ENCODE measurements at regions not wholly inside any gene's neighbourhood (a gene's known extent, or its start where the extent isn't known, plus 50 kb on each side); places are given as distances from the start of the nearest gene placed in this dataset.

- Histone ChIP-seq H3K36me3 (ENCODE audit: control insufficient read depth in 4 of 4, insufficient read depth in 4 of 4, low read length in 4 of 4) (no peaks in the 10 kb centered on the region), H3K9ac (ENCODE audit: insufficient read depth in 1 of 2, low read length in 2 of 2) (no peak overlapping the region), H3K4me3 (no peak overlapping the region), H3K27me3 (ENCODE audit: control insufficient read depth in 3 of 3, insufficient read depth in 3 of 3, low read length in 2 of 3) (no peaks in the 10 kb centered on the region), H3K27ac (ENCODE audit: low read depth in 1 of 2, low read length in 1 of 2) (no peak overlapping the region), H3K9me3 (ENCODE audit: control insufficient read depth in 4 of 4, insufficient read depth in 3 of 4, low read length in 3 of 4) (peaks cover 0 to 7% (median 3%) of the 10 kb centered on the region in 4 donors), H3K4me1 (ENCODE audit: control insufficient read depth in 5 of 5, insufficient read depth in 5 of 5, low read length in 5 of 5) (no peaks in the 10 kb centered on the region)
- ATAC-seq (ENCODE audit: insufficient read depth, low FRiP score): no peak
- DNase-seq: no peak
- no peak for TF ChIP-seq CTCF (IDR thresholded peaks at IDR 0.05; ENCODE audit: control extremely low read depth, extremely low read depth)
- 44 to 55% methylated on average over 2 of the region's 2 CpGs for WGBS, 2 donors
Observed at GRCh38 chr14:87758876-87759275, 234.1 kb downstream of the GALC start.

GRCh38 chr14:87756661-87757060, 236.3 kb downstream of the GALC start:
- H3K4me1 ChIP-seq (ENCODE audit: control insufficient read depth in 5 of 5, insufficient read depth in 5 of 5, low read length in 5 of 5): no peaks in the 10 kb centered on the region
- ATAC-seq (ENCODE audit: insufficient read depth, low FRiP score): no peak

GRCh38 chr14:87754520-87755223, 238.3 kb downstream of the GALC start:
- 86 to 93% methylated on average over 8 of the region's 8 CpGs for WGBS, 2 donors

More at GRCh38 chr14:87756661-87757060, 236.3 kb downstream of the GALC start:
- no peak for DNase-seq
- no peaks in the 10 kb centered on the region for H3K36me3 ChIP-seq (ENCODE audit: control insufficient read depth in 4 of 4, insufficient read depth in 4 of 4, low read length in 4 of 4)
- no peak overlapping the region for H3K27ac ChIP-seq (ENCODE audit: low read depth in 1 of 2, low read length in 1 of 2)
- no peak overlapping the region for H3K9ac ChIP-seq (ENCODE audit: insufficient read depth in 1 of 2, low read length in 2 of 2)
- no peaks in the 10 kb centered on the region for H3K27me3 ChIP-seq (ENCODE audit: control insufficient read depth in 3 of 3, insufficient read depth in 3 of 3, low read length in 2 of 3)
- TF ChIP-seq CTCF (IDR thresholded peaks at IDR 0.05; ENCODE audit: control extremely low read depth, extremely low read depth): no peak
- no peak overlapping the region for H3K4me3 ChIP-seq
- WGBS, 2 donors: 61% methylated on average over 2 of the region's 2 CpGs
- H3K9me3 ChIP-seq (ENCODE audit: control insufficient read depth in 4 of 4, insufficient read depth in 3 of 4, low read length in 3 of 4): peaks cover 0 to 8% (median 1%) of the 10 kb centered on the region in 4 donors

More at GRCh38 chr14:87754520-87755223, 238.3 kb downstream of the GALC start:
- no peak overlapping the region for H3K4me3 ChIP-seq
- no peak overlapping the region for H3K27ac ChIP-seq (ENCODE audit: low read depth in 1 of 2, low read length in 1 of 2)
- no peaks in the 10 kb centered on the region for H3K36me3 ChIP-seq (ENCODE audit: control insufficient read depth in 4 of 4, insufficient read depth in 4 of 4, low read length in 4 of 4)
- TF ChIP-seq CTCF (IDR thresholded peaks at IDR 0.05; ENCODE audit: control extremely low read depth, extremely low read depth): no peak
- no peak for DNase-seq
- H3K9me3 ChIP-seq (ENCODE audit: control insufficient read depth in 4 of 4, insufficient read depth in 3 of 4, low read length in 3 of 4): peaks cover 0 to 7% (median 0%) of the 10 kb centered on the region in 4 donors
- no peaks in the 10 kb centered on the region for H3K4me1 ChIP-seq (ENCODE audit: control insufficient read depth in 5 of 5, insufficient read depth in 5 of 5, low read length in 5 of 5)
- H3K9ac ChIP-seq (ENCODE audit: insufficient read depth in 1 of 2, low read length in 2 of 2): no peak overlapping the region
- no peak for ATAC-seq (ENCODE audit: insufficient read depth, low FRiP score)
- no peaks in the 10 kb centered on the region for H3K27me3 ChIP-seq (ENCODE audit: control insufficient read depth in 3 of 3, insufficient read depth in 3 of 3, low read length in 2 of 3)
